ENCODE measurements at regions not wholly inside any gene's neighbourhood (a gene's known extent, or its start where the extent isn't known, plus 50 kb on each side); places are given as distances from the start of the nearest gene placed in this dataset.
A peak's percentile ranks its signal among the peaks of the same experiment; 100 is the strongest.
"Not testable (repeated sequence)": the region's sequence is repeated elsewhere in the genome, so short reads cannot be mapped to it uniquely, and the experiment has no call there.

DNA sequence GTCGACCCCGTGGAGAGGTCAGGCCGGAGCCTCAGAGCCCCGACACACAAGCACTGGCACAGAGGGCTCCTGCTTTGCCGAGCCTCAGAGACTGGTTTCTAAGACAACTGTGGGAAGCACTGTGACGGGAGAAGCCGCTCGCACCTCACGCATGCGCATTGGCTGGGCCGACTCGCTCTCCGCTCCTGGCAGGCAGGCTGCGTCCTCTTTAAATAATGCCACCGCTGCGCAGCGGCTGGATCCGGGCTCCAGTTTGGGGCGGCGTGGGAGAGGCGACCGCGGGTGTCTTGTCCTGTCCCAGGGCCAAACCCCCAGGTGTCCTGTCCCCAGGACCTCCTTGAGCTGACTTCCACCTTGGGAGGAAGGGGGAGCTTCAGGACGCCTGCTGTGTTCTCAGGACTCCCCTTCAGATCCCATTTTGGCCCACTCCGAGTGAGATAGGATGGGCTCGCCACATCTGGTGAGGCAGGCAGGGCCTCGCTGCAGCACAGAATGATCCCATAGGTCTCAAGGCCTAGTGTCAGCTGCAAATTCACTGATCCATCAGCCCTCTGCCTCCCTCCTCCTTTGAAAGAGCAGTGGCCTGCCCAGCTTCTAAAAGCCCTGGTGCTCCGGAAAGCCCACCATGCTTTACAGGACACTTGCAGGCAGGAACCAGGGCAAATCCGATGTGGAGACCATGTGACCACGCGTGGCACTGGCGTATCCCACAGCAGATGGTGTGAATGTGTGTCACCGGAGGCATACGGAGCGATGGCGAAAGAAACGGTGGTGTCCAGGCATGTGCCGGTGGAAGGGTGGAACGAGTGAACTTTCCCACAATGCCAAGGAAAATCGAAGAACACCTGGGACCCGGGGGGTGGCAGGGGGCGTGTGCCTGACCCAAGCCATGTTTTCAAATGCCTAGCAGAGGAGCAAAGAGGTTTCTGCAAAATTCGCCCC, 169.3 kb upstream of the ZNF337 start:
- H3K27ac ChIP-seq: no peak overlapping the region
- no peaks in the 10 kb centered on the region for H3K36me3 ChIP-seq
- H3K27me3 ChIP-seq: no peaks in the 10 kb centered on the region
- 22 to 25% methylated on average over 43 of the region's 43 CpGs for WGBS, 2 donors
- no peaks in the 10 kb centered on the region for H3K9me3 ChIP-seq
- FAIRE-seq (no peak), ATAC-seq (peak; percentile 36 to 61 (median 48)), DNase-seq (peak; percentile 66 to 94 (median 82))
- peaks cover 0 to 5% (median 4%) of the 10 kb centered on the region in 3 donors for H3K4me1 ChIP-seq
- H3K4me3 ChIP-seq: peak overlapping the region in 2 of 4 donors; percentile 22 to 34
- TF ChIP-seq, protein P1, sequence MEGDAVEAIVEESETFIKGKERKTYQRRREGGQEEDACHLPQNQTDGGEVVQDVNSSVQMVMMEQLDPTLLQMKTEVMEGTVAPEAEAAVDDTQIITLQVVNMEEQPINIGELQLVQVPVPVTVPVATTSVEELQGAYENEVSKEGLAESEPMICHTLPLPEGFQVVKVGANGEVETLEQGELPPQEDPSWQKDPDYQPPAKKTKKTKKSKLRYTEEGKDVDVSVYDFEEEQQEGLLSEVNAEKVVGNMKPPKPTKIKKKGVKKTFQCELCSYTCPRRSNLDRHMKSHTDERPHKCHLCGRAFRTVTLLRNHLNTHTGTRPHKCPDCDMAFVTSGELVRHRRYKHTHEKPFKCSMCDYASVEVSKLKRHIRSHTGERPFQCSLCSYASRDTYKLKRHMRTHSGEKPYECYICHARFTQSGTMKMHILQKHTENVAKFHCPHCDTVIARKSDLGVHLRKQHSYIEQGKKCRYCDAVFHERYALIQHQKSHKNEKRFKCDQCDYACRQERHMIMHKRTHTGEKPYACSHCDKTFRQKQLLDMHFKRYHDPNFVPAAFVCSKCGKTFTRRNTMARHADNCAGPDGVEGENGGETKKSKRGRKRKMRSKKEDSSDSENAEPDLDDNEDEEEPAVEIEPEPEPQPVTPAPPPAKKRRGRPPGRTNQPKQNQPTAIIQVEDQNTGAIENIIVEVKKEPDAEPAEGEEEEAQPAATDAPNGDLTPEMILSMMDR (IDR thresholded peaks at IDR 0.05): no peak
- intact Hi-C loops (cut with DNase I): no loop called here

DNA sequence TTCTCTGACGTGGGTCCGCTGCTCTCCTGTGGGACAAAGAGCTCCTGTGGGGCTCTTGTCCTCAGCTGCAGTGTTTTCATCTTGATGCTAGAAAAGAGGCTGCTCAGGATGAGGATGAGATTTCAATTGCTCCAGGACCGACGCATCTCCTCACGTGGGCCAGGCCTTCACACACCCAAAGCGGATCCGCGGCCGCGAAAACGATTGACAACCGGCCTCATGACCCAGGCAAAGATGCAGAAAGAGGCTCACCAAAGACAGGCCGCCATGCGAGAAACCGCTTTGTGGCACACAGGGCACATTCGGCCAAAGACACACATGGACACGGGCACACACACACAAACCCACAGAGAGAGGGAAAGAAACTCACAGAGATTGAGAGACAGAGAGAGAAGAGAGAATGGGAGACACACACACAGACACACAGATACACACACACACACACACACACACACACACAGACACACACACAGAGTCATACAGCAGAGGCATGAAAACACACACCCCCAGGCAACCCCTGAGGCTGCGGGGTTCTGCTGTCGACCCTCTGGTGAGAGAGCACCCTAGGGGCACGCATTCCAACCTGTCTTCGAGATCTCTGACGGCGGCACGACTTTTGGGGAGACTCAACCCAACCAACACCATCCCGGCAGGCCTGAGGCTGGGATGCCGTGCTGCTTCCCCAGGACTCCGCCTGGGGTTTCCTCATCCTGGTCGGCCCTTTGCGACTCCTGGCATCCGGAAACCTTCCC, 168.5 kb upstream of the ZNF337 start:
- ATAC-seq; intact Hi-C loops (cut with DNase I); H3K36me3 ChIP-seq; FAIRE-seq; H3K9me3 ChIP-seq; H3K27ac ChIP-seq; H3K27me3 ChIP-seq; H3K4me1 ChIP-seq: not testable (repeated sequence)
- WGBS, 2 donors: 50 to 54% methylated on average over 30 of the region's 30 CpGs
- DNase-seq: peak in 2 of 6 donors; percentile 35 to 47
- H3K4me3 ChIP-seq: peak overlapping the region in 2 of 4 donors; percentile 22 to 34

DNA sequence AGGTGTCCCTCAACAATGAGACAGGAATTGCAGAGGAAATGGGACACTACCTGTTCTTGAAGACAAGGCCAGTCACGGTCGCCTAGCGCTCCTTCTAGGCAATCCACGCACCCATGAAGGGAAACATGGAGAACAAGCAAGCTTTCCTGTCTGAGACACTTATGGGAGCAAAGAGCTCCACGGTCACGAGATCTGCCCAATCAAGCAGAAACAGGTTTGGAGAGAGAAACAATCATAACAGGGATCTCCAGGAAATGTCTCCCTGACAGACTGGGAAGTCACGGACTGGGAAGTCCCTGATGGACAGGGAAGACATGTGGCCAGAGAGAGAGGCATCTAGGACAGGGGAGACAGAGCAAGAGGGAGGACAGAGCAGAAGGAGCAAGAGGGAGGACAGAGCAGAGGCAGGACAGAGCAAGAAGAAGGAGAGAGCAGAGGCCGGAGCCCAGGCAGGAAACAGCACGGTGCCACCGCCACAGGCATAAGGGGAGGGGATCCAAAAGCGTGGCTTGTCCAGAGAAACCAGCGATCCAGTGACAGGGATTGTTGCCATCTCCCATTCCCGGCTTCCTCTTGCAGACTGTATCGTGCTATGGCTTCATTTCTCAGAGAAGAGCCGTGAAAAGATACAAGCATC, 167.8 kb upstream of the ZNF337 start:
- DNase-seq (no peak), FAIRE-seq (no peak), ATAC-seq (no peak)
- H3K27ac ChIP-seq: no peak overlapping the region
- 67% methylated on average over 15 of the region's 15 CpGs for WGBS, 2 donors
- no peaks in the 10 kb centered on the region for H3K36me3 ChIP-seq
- no peaks in the 10 kb centered on the region for H3K27me3 ChIP-seq
- H3K4me3 ChIP-seq: no peak overlapping the region
- TF ChIP-seq, protein P1 (IDR thresholded peaks at IDR 0.05): no peak
- no peaks in the 10 kb centered on the region for H3K9me3 ChIP-seq
- H3K4me1 ChIP-seq: peaks cover 0 to 11% (median 4%) of the 10 kb centered on the region in 3 donors
- intact Hi-C loops (cut with DNase I): no loop called here

DNA sequence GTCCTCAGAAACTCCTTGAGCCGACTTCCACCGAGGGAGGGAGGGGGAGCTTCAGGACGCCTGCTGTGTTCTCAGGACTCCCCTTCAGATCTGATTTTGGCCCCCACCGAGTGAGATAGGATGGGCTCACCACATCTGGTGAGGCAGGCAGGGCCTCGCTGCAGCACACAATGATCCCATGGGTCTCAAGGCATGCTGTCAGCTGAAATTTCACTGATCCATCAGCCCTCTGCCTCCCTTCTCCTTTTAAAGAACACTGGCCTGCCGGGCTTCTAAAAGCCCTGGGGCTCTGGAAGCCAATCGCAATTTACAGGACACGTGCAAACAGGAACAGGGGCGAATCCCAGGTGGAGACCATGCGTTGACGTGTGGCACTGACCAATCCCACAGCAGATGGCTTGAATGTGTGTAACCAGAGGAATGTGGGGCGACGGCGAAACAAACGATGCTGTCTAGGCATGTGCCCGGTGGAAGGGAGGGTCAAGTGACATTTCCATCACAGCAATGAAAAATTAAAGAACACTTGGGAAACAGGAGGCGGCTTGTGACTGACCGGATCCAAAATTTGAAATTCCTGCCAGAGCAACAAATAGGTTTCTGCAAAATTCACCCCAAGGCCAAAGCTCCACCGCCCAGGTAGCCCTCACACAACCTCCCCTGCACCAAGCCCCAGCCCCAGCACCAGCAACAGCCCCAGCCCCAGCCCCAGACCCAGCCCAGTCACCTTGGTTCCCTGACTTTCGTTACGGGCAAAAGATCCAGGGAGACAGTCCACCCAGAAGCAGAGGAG, 167.1 kb upstream of the ZNF337 start:
- peak in 3 of 6 donors; percentile 17 to 73 (median 71) for DNase-seq
- 20 to 21% methylated on average over 21 of the region's 21 CpGs for WGBS, 2 donors
- no peaks in the 10 kb centered on the region for H3K27me3 ChIP-seq
- H3K27ac ChIP-seq: no peak overlapping the region
- FAIRE-seq: no peak
- peak overlapping the region in 3 of 4 donors; percentile 26 to 41 (median 39) for H3K4me3 ChIP-seq
- peaks cover 0 to 11% (median 4%) of the 10 kb centered on the region in 3 donors for H3K4me1 ChIP-seq
- intact Hi-C loops (cut with DNase I): no loop called here
- H3K9me3 ChIP-seq: no peaks in the 10 kb centered on the region
- no peak for ATAC-seq
- TF ChIP-seq, protein P1 (IDR thresholded peaks at IDR 0.05): no peak
- no peaks in the 10 kb centered on the region for H3K36me3 ChIP-seq

DNA sequence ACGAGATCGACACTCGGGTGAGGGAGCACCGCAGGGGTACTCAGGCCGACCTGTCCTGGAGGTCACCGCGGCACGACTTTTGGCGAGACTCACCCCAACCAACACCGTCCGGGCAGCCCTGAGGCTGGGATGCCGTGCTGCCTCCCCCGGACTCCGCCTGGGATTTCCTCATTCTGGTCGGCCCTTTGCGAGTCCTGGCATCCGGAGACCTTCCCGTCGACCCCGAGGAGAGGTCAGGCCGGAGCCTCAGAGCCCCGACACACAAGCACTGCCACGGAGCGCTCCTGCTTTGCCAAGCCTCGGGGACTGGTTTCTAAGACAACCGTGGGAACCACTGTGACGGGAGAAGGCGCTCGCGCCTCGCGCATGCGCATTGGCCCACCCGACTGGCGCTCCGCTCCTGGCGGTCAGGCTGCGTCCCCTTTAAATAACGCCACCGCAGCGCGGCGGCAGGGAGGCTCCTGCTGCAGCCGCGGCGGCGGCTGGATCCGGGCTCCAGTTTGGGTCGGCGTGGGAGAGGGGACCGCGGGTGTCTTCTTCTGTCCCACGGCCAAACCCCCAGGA, 166.4 kb upstream of the ZNF337 start:
- H3K4me1 ChIP-seq: peaks cover 0 to 11% (median 4%) of the 10 kb centered on the region in 3 donors
- DNase-seq: peak; percentile 86 to 99 (median 94)
- FAIRE-seq; H3K27ac ChIP-seq; H3K36me3 ChIP-seq; intact Hi-C loops (cut with DNase I); H3K9me3 ChIP-seq; H3K27me3 ChIP-seq: not testable (repeated sequence)
- peak overlapping the region in 3 of 4 donors; percentile 26 to 41 (median 39) for H3K4me3 ChIP-seq
- ATAC-seq: peak; percentile 62 to 70 (median 68)
- WGBS, 2 donors: 1% methylated on average over 51 to 53 of the region's 53 CpGs

Measured in pancreas (tissue), 10 donors.